ENCODE measurements at regions not wholly inside any gene's neighbourhood (a gene's known extent, or its start where the extent isn't known, plus 50 kb on each side); places are given as distances from the start of the nearest gene placed in this dataset.

GRCh38 chr1:232872284-232872683, 67.1 kb downstream of the MAP10 start:
- RAD21 ChIA-PET (ENCODE audit: low non-redundant PET in 1 of 2, low total read pairs in 2 of 2, uncharacterized antibody in 2 of 2, unreplicated experiment in 2 of 2) = no interaction called here
- DNase-seq (ENCODE audit: low read depth, low spot score) = no peak
- Histone ChIP-seq H3K79me2 (ENCODE audit: insufficient read depth, low read length) (no peaks in the 10 kb centered on the region), H3K27me3 (ENCODE audit: insufficient read depth, low read length) (no peaks in the 10 kb centered on the region), H3K4me2 (ENCODE audit: low read length) (no peak overlapping the region), H3K4me3 (replicated peaks in 1 of 2; ENCODE audit: low read depth in 1 of 2, low read length in 2 of 2) (no peak overlapping the region), H3K9me3 (ENCODE audit: control insufficient read depth in 1 of 2, insufficient read depth in 1 of 2, low read depth in 1 of 2, low read length in 2 of 2) (no peaks in the 10 kb centered on the region), H4K20me1 (ENCODE audit: insufficient read depth) (no peaks in the 10 kb centered on the region), H2AFZ (ENCODE audit: low read depth, low read length, poor library complexity, severe bottlenecking) (no peak overlapping the region), H3K4me1 (ENCODE audit: control insufficient read depth in 1 of 2, insufficient read depth in 2 of 2, low read length in 2 of 2) (peaks cover 4 to 7% of the 10 kb centered on the region in 2 experiments; a peak in 2 of 4 replicates), H3K9me2 (ENCODE audit: insufficient read depth) (no peaks in the 10 kb centered on the region), H3K27ac (ENCODE audit: low read depth, low read length) (no peak overlapping the region), H3K36me3 (ENCODE audit: control insufficient read depth in 1 of 2, insufficient read depth in 2 of 2, low read length in 2 of 2) (no peaks in the 10 kb centered on the region), H3K9ac (ENCODE audit: low read length) (no peak overlapping the region)
- POLR2A ChIA-PET = no interaction called here
- intact Hi-C loops (cut with micrococcal nuclease) = no loop called here
- CTCF ChIA-PET = no interaction called here
- no peak for TF ChIP-seq EZH2 (IDR thresholded peaks at IDR 0.05)
- no peak for TF ChIP-seq ELF1 (IDR thresholded peaks at IDR 0.05; ENCODE audit: borderline replicate concordance, low read depth)
- ATAC-seq = no peak
- BruUV-seq (replicated peaks) = no TSS peak

DNA sequence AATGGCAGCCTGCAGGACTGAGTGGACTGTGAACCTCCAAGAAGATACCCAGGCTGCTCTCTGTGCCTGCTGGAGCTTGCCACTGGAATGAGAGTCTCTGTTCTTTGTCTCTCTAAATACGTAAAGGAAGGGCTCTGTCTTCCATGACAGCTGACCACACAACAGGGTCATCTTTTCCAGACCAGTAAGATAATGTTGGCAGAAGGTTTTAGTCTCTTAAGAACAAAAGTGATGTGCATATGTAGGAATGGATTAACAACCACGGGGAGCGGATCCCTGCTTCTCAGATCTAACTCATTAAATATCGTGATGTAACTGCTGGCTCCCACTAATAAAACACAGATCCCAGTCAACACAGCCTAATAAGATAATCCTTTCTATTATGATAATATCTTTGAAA, 67.5 kb downstream of the MAP10 start:
- Histone ChIP-seq H4K20me1 (ENCODE audit: insufficient read depth) (no peaks in the 10 kb centered on the region), H3K9ac (ENCODE audit: low read length) (no peak overlapping the region), H2AFZ (ENCODE audit: low read depth, low read length, poor library complexity, severe bottlenecking) (no peak overlapping the region), H3K4me2 (ENCODE audit: low read length) (no peak overlapping the region), H3K27ac (ENCODE audit: low read depth, low read length) (no peak overlapping the region), H3K79me2 (ENCODE audit: insufficient read depth, low read length) (no peaks in the 10 kb centered on the region), H3K4me3 (replicated peaks in 1 of 2; ENCODE audit: low read depth in 1 of 2, low read length in 2 of 2) (no peak overlapping the region), H3K4me1 (ENCODE audit: control insufficient read depth in 1 of 2, insufficient read depth in 2 of 2, low read length in 2 of 2) (peaks cover 4 to 7% of the 10 kb centered on the region in 2 experiments; a peak in 2 of 4 replicates), H3K36me3 (ENCODE audit: control insufficient read depth in 1 of 2, insufficient read depth in 2 of 2, low read length in 2 of 2) (no peaks in the 10 kb centered on the region), H3K9me2 (ENCODE audit: insufficient read depth) (no peaks in the 10 kb centered on the region), H3K9me3 (ENCODE audit: control insufficient read depth in 1 of 2, insufficient read depth in 1 of 2, low read depth in 1 of 2, low read length in 2 of 2) (no peaks in the 10 kb centered on the region), H3K27me3 (ENCODE audit: insufficient read depth, low read length) (no peaks in the 10 kb centered on the region)
- intact Hi-C loops (cut with micrococcal nuclease) = no loop called here
- DNase-seq (ENCODE audit: low read depth, low spot score) (no peak), ATAC-seq (no peak)
- ChIA-PET POLR2A (no interaction called here), RAD21 (ENCODE audit: low non-redundant PET in 1 of 2, low total read pairs in 2 of 2, uncharacterized antibody in 2 of 2, unreplicated experiment in 2 of 2) (no interaction called here), CTCF (no interaction called here)
- no TSS peak for BruUV-seq (replicated peaks)
- TF ChIP-seq SP1 (IDR thresholded peaks at IDR 0.05; ENCODE audit: low read depth) (no peak), RAD21 (IDR thresholded peaks at IDR 0.05; ENCODE audit: low read depth) (no peak), ZFX (IDR thresholded peaks at IDR 0.05) (no peak), ELF1 (IDR thresholded peaks at IDR 0.05; ENCODE audit: borderline replicate concordance, low read depth) (no peak), EZH2 (IDR thresholded peaks at IDR 0.05) (no peak), CEBPB (IDR thresholded peaks at IDR 0.05; ENCODE audit: low read depth) (no peak), ZBTB33 (IDR thresholded peaks at IDR 0.05; ENCODE audit: extremely low read depth, insufficient replicate concordance, low read length) (no peak)
- TF ChIP-seq, protein P1, sequence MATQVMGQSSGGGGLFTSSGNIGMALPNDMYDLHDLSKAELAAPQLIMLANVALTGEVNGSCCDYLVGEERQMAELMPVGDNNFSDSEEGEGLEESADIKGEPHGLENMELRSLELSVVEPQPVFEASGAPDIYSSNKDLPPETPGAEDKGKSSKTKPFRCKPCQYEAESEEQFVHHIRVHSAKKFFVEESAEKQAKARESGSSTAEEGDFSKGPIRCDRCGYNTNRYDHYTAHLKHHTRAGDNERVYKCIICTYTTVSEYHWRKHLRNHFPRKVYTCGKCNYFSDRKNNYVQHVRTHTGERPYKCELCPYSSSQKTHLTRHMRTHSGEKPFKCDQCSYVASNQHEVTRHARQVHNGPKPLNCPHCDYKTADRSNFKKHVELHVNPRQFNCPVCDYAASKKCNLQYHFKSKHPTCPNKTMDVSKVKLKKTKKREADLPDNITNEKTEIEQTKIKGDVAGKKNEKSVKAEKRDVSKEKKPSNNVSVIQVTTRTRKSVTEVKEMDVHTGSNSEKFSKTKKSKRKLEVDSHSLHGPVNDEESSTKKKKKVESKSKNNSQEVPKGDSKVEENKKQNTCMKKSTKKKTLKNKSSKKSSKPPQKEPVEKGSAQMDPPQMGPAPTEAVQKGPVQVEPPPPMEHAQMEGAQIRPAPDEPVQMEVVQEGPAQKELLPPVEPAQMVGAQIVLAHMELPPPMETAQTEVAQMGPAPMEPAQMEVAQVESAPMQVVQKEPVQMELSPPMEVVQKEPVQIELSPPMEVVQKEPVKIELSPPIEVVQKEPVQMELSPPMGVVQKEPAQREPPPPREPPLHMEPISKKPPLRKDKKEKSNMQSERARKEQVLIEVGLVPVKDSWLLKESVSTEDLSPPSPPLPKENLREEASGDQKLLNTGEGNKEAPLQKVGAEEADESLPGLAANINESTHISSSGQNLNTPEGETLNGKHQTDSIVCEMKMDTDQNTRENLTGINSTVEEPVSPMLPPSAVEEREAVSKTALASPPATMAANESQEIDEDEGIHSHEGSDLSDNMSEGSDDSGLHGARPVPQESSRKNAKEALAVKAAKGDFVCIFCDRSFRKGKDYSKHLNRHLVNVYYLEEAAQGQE (IDR thresholded peaks at IDR 0.05; ENCODE audit: low read depth) = no peak

Measured in HCT116 (cell line).